ENCODE measurements at regions not wholly inside any gene's neighbourhood (a gene's known extent, or its start where the extent isn't known, plus 50 kb on each side); places are given as distances from the start of the nearest gene placed in this dataset.

DNA sequence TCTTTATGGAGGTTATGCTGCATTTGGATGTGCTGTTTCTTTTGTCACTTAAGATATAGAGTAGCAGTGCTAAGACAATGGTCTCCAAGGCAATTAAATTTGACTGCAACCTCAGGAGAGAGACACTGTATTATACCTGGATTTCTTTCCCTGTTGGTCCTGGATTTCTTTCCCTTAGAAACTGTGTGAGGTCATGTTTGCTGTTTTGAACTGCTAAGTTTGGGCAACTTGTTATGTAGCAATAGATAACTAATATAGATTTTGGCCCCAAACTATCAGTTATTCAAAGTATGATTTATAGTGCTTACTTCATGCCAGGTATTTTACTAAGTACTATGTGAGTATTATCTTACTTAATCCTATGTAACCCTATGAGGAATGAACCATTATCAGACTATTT is 458.4 kb downstream of the HS3ST3B1 start:
- H3K4me2 ChIP-seq: no peak overlapping the region
- H3K79me2 ChIP-seq: no peaks in the 10 kb centered on the region
- no peaks in the 10 kb centered on the region for H3K27me3 ChIP-seq
- H3K9me2 ChIP-seq (replicated peaks; ENCODE audit: insufficient read depth): no peaks in the 10 kb centered on the region
- no peak overlapping the region for H2AFZ ChIP-seq
- no peaks in the 10 kb centered on the region for H4K20me1 ChIP-seq (ENCODE audit: insufficient read depth, poor library complexity, severe bottlenecking)
- no peaks in the 10 kb centered on the region for H3K36me3 ChIP-seq (replicated peaks; ENCODE audit: insufficient read depth, low read depth)
- H3K9me3 ChIP-seq (ENCODE audit: low read depth): no peaks in the 10 kb centered on the region
- TF ChIP-seq EZH2phosphoT487 (IDR thresholded peaks at IDR 0.05; ENCODE audit: low read depth, severe bottlenecking, unreplicated experiment) (no peak), EZH2 (IDR thresholded peaks at IDR 0.05; ENCODE audit: borderline replicate concordance) (no peak)
- TF ChIP-seq, protein P1, sequence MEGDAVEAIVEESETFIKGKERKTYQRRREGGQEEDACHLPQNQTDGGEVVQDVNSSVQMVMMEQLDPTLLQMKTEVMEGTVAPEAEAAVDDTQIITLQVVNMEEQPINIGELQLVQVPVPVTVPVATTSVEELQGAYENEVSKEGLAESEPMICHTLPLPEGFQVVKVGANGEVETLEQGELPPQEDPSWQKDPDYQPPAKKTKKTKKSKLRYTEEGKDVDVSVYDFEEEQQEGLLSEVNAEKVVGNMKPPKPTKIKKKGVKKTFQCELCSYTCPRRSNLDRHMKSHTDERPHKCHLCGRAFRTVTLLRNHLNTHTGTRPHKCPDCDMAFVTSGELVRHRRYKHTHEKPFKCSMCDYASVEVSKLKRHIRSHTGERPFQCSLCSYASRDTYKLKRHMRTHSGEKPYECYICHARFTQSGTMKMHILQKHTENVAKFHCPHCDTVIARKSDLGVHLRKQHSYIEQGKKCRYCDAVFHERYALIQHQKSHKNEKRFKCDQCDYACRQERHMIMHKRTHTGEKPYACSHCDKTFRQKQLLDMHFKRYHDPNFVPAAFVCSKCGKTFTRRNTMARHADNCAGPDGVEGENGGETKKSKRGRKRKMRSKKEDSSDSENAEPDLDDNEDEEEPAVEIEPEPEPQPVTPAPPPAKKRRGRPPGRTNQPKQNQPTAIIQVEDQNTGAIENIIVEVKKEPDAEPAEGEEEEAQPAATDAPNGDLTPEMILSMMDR (IDR thresholded peaks at IDR 0.05; ENCODE audit: poor library complexity): no peak
- DNase-seq (ENCODE audit: low spot score): no peak
- no peak overlapping the region for H3K27ac ChIP-seq
- H3K4me3 ChIP-seq: no peak overlapping the region
- peaks cover 15% of the 10 kb centered on the region for H3K4me1 ChIP-seq (ENCODE audit: insufficient read depth)

DNA sequence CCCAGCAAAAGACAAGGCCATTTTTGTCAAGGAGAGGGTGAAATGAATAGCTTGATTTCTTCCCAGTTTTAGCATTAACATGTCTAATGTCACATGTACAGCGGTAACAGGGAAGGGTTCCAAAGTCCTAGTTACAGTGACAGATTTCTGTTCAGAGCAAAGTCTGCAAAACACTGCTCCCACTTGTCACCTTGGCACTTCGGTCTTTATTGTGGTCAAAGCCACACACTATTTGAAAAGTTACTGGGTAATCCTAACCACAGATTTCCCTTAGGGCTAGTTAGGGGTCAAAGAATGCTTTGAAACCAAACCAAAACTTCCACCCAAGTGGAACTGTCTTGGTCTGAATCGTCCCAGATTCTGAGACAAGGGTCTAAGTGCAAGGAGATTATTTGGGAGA is 455.6 kb downstream of the HS3ST3B1 start:
- WGBS (ENCODE audit: low lambda C conversion rate, missing lambda C conversion rate): 52% methylated on average over 3 of the region's 3 CpGs
- Histone ChIP-seq H4K20me1 (ENCODE audit: insufficient read depth, poor library complexity, severe bottlenecking) (no peaks in the 10 kb centered on the region), H3K79me2 (no peaks in the 10 kb centered on the region), H3K36me3 (replicated peaks; ENCODE audit: insufficient read depth, low read depth) (no peaks in the 10 kb centered on the region), H3K4me3 (no peak overlapping the region), H2AFZ (no peak overlapping the region), H3K9me3 (ENCODE audit: low read depth) (no peaks in the 10 kb centered on the region), H3K4me1 (ENCODE audit: insufficient read depth) (peaks cover 15% of the 10 kb centered on the region), H3K4me2 (peak overlapping the region; percentile 34), H3K27ac (peak overlapping the region; percentile 59), H3K9me2 (replicated peaks; ENCODE audit: insufficient read depth) (no peaks in the 10 kb centered on the region), H3K27me3 (no peaks in the 10 kb centered on the region)
- peak; percentile 56 for DNase-seq (ENCODE audit: low spot score)
- no peak for TF ChIP-seq EZH2phosphoT487 (IDR thresholded peaks at IDR 0.05; ENCODE audit: low read depth, severe bottlenecking, unreplicated experiment)
- TF ChIP-seq, protein P1 (IDR thresholded peaks at IDR 0.05; ENCODE audit: poor library complexity): no peak
- TF ChIP-seq EZH2 (IDR thresholded peaks at IDR 0.05; ENCODE audit: borderline replicate concordance): no peak

DNA sequence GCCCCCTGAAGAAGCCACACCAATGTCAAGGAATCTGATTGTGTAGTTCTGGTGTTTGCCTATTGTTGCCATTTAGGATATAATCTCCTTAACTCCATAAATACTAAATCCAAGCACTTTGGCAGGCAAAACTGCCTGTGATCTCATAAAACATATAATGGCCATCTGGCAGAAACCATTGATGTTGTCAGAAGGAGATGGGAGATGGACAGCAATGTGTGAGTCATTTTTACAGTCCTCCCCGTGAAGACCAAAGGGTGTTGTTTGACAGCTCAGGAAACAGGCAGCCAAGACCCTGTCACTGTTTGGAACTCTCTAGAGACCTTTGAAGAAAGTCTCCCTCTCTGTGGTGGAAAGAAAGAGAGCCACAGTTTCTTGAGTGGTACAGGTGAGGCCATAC is 454.1 kb downstream of the HS3ST3B1 start:
- no peaks in the 10 kb centered on the region for H4K20me1 ChIP-seq (ENCODE audit: insufficient read depth, poor library complexity, severe bottlenecking)
- H3K36me3 ChIP-seq (replicated peaks; ENCODE audit: insufficient read depth, low read depth): no peaks in the 10 kb centered on the region
- no peak overlapping the region for H2AFZ ChIP-seq
- no peak overlapping the region for H3K4me3 ChIP-seq
- no peaks in the 10 kb centered on the region for H3K9me3 ChIP-seq (ENCODE audit: low read depth)
- H3K4me1 ChIP-seq (ENCODE audit: insufficient read depth): peaks cover 10% of the 10 kb centered on the region
- no peaks in the 10 kb centered on the region for H3K27me3 ChIP-seq
- TF ChIP-seq, protein P1 (IDR thresholded peaks at IDR 0.05; ENCODE audit: poor library complexity): no peak
- TF ChIP-seq EZH2 (IDR thresholded peaks at IDR 0.05; ENCODE audit: borderline replicate concordance): no peak
- no peak for TF ChIP-seq EZH2phosphoT487 (IDR thresholded peaks at IDR 0.05; ENCODE audit: low read depth, severe bottlenecking, unreplicated experiment)
- peak; percentile 37 for DNase-seq (ENCODE audit: low spot score)
- no peaks in the 10 kb centered on the region for H3K79me2 ChIP-seq
- H3K9me2 ChIP-seq (replicated peaks; ENCODE audit: insufficient read depth): no peaks in the 10 kb centered on the region
- H3K4me2 ChIP-seq: no peak overlapping the region
- peak overlapping the region; percentile 59 for H3K27ac ChIP-seq
- WGBS (ENCODE audit: low lambda C conversion rate, missing lambda C conversion rate): 4% methylated on average over 1 of the region's 1 CpG

DNA sequence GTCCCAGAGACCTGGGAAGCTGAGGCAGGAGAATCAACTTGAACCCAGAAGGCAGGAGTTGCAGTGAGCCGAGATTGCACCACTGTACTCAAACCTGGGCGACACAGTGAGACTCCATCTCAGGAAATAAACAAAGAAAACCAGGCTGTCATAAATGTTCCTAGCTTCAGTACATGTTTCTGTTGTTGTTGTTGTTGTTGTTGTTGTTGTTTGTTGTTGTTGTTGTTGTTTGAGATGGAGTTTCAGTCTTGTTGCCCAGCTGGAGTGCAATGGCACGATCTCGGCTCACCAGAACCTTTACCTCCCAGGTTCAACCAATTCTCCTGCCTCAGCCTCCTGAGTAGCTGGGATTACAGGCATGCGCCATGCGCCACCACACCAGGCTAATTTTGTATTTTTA is 452.5 kb downstream of the HS3ST3B1 start:
- Histone ChIP-seq H3K9me2 (replicated peaks; ENCODE audit: insufficient read depth) (no peaks in the 10 kb centered on the region), H3K4me3 (no peak overlapping the region), H3K79me2 (no peaks in the 10 kb centered on the region), H3K4me1 (ENCODE audit: insufficient read depth) (peaks cover 10% of the 10 kb centered on the region), H3K27me3 (no peaks in the 10 kb centered on the region), H3K4me2 (no peak overlapping the region), H3K36me3 (replicated peaks; ENCODE audit: insufficient read depth, low read depth) (no peaks in the 10 kb centered on the region), H4K20me1 (ENCODE audit: insufficient read depth, poor library complexity, severe bottlenecking) (no peaks in the 10 kb centered on the region), H3K9me3 (ENCODE audit: low read depth) (no peaks in the 10 kb centered on the region), H3K27ac (no peak overlapping the region), H2AFZ (no peak overlapping the region)
- TF ChIP-seq EZH2phosphoT487 (IDR thresholded peaks at IDR 0.05; ENCODE audit: low read depth, severe bottlenecking, unreplicated experiment): no peak
- TF ChIP-seq, protein P1 (IDR thresholded peaks at IDR 0.05; ENCODE audit: poor library complexity): no peak
- no peak for TF ChIP-seq EZH2 (IDR thresholded peaks at IDR 0.05; ENCODE audit: borderline replicate concordance)
- DNase-seq (ENCODE audit: low spot score): no peak
- 92% methylated on average over 6 of the region's 6 CpGs for WGBS (ENCODE audit: low lambda C conversion rate, missing lambda C conversion rate)

Data from hepatocyte (in vitro differentiated cells).